Stimulated activated CD4-positive, alpha-beta T cell treated with anti-CD3 and anti-CD28 coated beads, TNF-alpha, amount 100 ng/mL, for 1 hour (primary cell): ENCODE measurements at regions not wholly inside any gene's neighbourhood (a gene's known extent, or its start where the extent isn't known, plus 50 kb on each side); places are given as distances from the start of the nearest gene placed in this dataset.

Experiments
- DNase-seq, 3 donors: peaks; one replicate each; pipeline ENCODE4 v3.0.0-alpha.2; 2020; ENCODE audit warnings: low read depth in 3 of 3, low spot score in 1 of 3

- no peak for DNase-seq
Measured at GRCh38 chr5:173741087-173741486, 124.6 kb upstream of the BOD1 start.

GRCh38 chr5:173741729-173742431 is 125.4 kb upstream of the BOD1 start:
- DNase-seq = no peak

GRCh38 chr5:173742432-173742816 is 126.0 kb upstream of the BOD1 start:
- DNase-seq = no peak

GRCh38 chr5:173743641-173744343 is 127.3 kb upstream of the BOD1 start:
- DNase-seq = no peak

- no peak for DNase-seq
Measured at GRCh38 chr5:173744551-173744950, 128.1 kb upstream of the BOD1 start.

- DNase-seq = no peak
Measured at GRCh38 chr5:173745123-173745522, 128.7 kb upstream of the BOD1 start.

GRCh38 chr5:173745557-173745956 is 129.1 kb upstream of the BOD1 start:
- DNase-seq = no peak

- no peak for DNase-seq
Measured at GRCh38 chr5:173746047-173746646, 129.7 kb upstream of the BOD1 start.

GRCh38 chr5:173747876-173748275 is 131.4 kb upstream of the BOD1 start:
- DNase-seq = no peak

GRCh38 chr5:173750538-173751265 is 134.3 kb upstream of the BOD1 start:
- no peak for DNase-seq

- no peak for DNase-seq
Measured at GRCh38 chr5:173751266-173751600, 134.8 kb upstream of the BOD1 start.

GRCh38 chr5:173752653-173753052 is 135.5 kb upstream of the CPEB4 start:
- DNase-seq = no peak

GRCh38 chr5:173753307-173754168 is 134.6 kb upstream of the CPEB4 start:
- DNase-seq = no peak

GRCh38 chr5:173755319-173755718 is 132.8 kb upstream of the CPEB4 start:
- DNase-seq = no peak

- no peak for DNase-seq
Measured at GRCh38 chr5:173757403-173758209, 130.5 kb upstream of the CPEB4 start.

GRCh38 chr5:173758676-173759075 is 129.5 kb upstream of the CPEB4 start:
- no peak for DNase-seq

GRCh38 chr5:173759691-173760090 is 128.5 kb upstream of the CPEB4 start:
- DNase-seq = no peak

GRCh38 chr5:173760461-173761177 is 127.5 kb upstream of the CPEB4 start:
- no peak for DNase-seq

GRCh38 chr5:173761178-173761513 is 127.0 kb upstream of the CPEB4 start:
- DNase-seq = no peak

GRCh38 chr5:173762045-173762444 is 126.1 kb upstream of the CPEB4 start:
- no peak for DNase-seq
